HCT116 (cell line): ENCODE measurements at regions not wholly inside any gene's neighbourhood (a gene's known extent, or its start where the extent isn't known, plus 50 kb on each side); places are given as distances from the start of the nearest gene placed in this dataset.

Experiments used
- ATAC-seq: fragments of 200-7000 bp; cut with Tn5 transposase; 2 replicates; pipeline ENCODE4 v1.9.1; 2020; ENCODE audit warnings: mild to moderate bottlenecking, moderate library complexity
- BruUV-seq: library from RNA; stranded (reverse); fragments of 400-500 nt; replicated peaks from 2 replicates; lab custom pipeline; 2021; lab: Mats Ljungman, UMichigan
- CTCF ChIA-PET: fragments of 300-600 bp; sonication (Branson Sonifier 250); formaldehyde crosslinking; loops from one replicate; lab custom pipeline; 2021; ENCODE audit warnings: antibody characterized with exemption; lab: Charles Lee
- POLR2A ChIA-PET: fragments of 300-600, 350-600 bp; sonication (Branson Sonifier 250); formaldehyde crosslinking; loops from one replicate; lab custom pipeline; 2021; ENCODE audit warnings: antibody characterized with exemption; lab: Charles Lee
- RAD21 ChIA-PET, 2 experiments: fragments of 300-600 bp; sonication (Branson Sonifier 250); formaldehyde crosslinking; loops; one replicate each; lab custom pipeline; 2023; ENCODE audit warnings: low total read pairs in 2 of 2; ENCODE audit not compliant: uncharacterized antibody in 2 of 2, unreplicated experiment in 2 of 2, low non-redundant PET in 1 of 2; lab: Charles Lee
- DNase-seq: peaks from one replicate; pipeline ENCODE4 v3.0.0-alpha.2; 2010; ENCODE audit warnings: low read depth, low spot score
- H2AFZ ChIP-seq: fragments of 200-600 bp; shearing (Covaris generic), sonication (generic); 2 replicates; pipeline ENCODE4 v1.6.1; 2017; ENCODE audit warnings: low read depth, mixed run types, mixed read lengths, antibody characterized with exemption, low read length; ENCODE audit not compliant: poor library complexity, severe bottlenecking
- H3K27ac ChIP-seq: 2 replicates; pipeline ENCODE4 v1.5.1; 2012; ENCODE audit warnings: low read depth, low read length
- H3K27me3 ChIP-seq: fragments of 200-600 bp; sonication (generic); 2 replicates; pipeline ENCODE4 v1.6.1; 2016; ENCODE audit warnings: mixed run types, low read length, mixed read lengths; ENCODE audit not compliant: insufficient read depth
- H3K36me3 ChIP-seq, 2 experiments: fragments of 200-500 bp in 1 of 2; fragments of 200-600 bp in 1 of 2; sonication (Bioruptor generic) in 1 of 2; sonication (generic) in 1 of 2; 2 replicates each; pipeline versions ENCODE4 v1.5.1 to v1.6.1; 2014 to 2016; ENCODE audit warnings: low read length in 2 of 2, inconsistent platforms in 1 of 2, mixed read lengths in 1 of 2, mixed run types in 1 of 2; ENCODE audit not compliant: insufficient read depth in 2 of 2, control insufficient read depth in 1 of 2
- H3K4me1 ChIP-seq, 2 experiments: fragments of 200-600 bp in 1 of 2; sonication (generic) in 1 of 2; 2 replicates each; pipeline versions ENCODE4 v1.5.1 to v1.6.1; 2012 to 2017; ENCODE audit warnings: low read length in 2 of 2, inconsistent platforms in 1 of 2, mild to moderate bottlenecking in 1 of 2, mixed read lengths in 1 of 2, mixed run types in 1 of 2, moderate library complexity in 1 of 2; ENCODE audit not compliant: insufficient read depth in 2 of 2, control insufficient read depth in 1 of 2
- H3K4me2 ChIP-seq: fragments of 200-600 bp; sonication (generic); 2 replicates; pipeline ENCODE4 v1.6.1; 2017; ENCODE audit warnings: mixed run types, low read length, mixed read lengths
- H3K4me3 ChIP-seq, 2 experiments: fragments of 200-600 bp in 1 of 2; sonication (generic) in 1 of 2; replicated peaks in 1 of 2; 2 replicates each; pipeline ENCODE4 v1.5.1; 2011 to 2016; ENCODE audit warnings: low read length in 2 of 2, control low read depth in 1 of 2, low read depth in 1 of 2, mild to moderate bottlenecking in 1 of 2, mixed read lengths in 1 of 2, mixed run types in 1 of 2
- H3K79me2 ChIP-seq: fragments of 200-600 bp; sonication (generic); 2 replicates; pipeline ENCODE4 v1.6.1; 2017; ENCODE audit warnings: mild to moderate bottlenecking, mixed run types, low read length, moderate library complexity, mixed read lengths; ENCODE audit not compliant: insufficient read depth
- H3K9ac ChIP-seq: fragments of 200-600 bp; sonication (generic); 2 replicates; pipeline ENCODE4 v1.6.1; 2016; ENCODE audit warnings: low read length, mixed read lengths
- H3K9me2 ChIP-seq: fragments of 200-600 bp; sonication (generic), shearing (Covaris generic); 2 replicates; pipeline ENCODE4 v1.6.1; 2017; ENCODE audit warnings: mixed run types, mild to moderate bottlenecking, moderate library complexity; ENCODE audit not compliant: insufficient read depth
- H3K9me3 ChIP-seq, 2 experiments: fragments of 200-500 bp in 1 of 2; fragments of 200-600 bp in 1 of 2; sonication (Bioruptor generic) in 1 of 2; sonication (generic) in 1 of 2; 2 replicates each; pipeline ENCODE4 v1.6.1; 2014 to 2017; ENCODE audit warnings: low read length in 2 of 2, mixed read lengths in 2 of 2, inconsistent platforms in 1 of 2, low read depth in 1 of 2, mild to moderate bottlenecking in 1 of 2, mixed run types in 1 of 2, moderate library complexity in 1 of 2; ENCODE audit not compliant: control insufficient read depth in 1 of 2, insufficient read depth in 1 of 2
- H4K20me1 ChIP-seq: fragments of 200-600 bp; sonication (generic), shearing (Covaris generic); 2 replicates; pipeline ENCODE4 v1.6.1; 2017; ENCODE audit warnings: mixed run types, mild to moderate bottlenecking, moderate library complexity; ENCODE audit not compliant: insufficient read depth
- CEBPB ChIP-seq: IDR thresholded peaks from 2 replicates; pipeline ENCODE4 v1.6.1; 2012; ENCODE audit warnings: low read depth
- ELF1 ChIP-seq: IDR thresholded peaks from 2 replicates; pipeline ENCODE4 v1.6.1; 2012; ENCODE audit warnings: low read depth, borderline replicate concordance
- FOSL1 ChIP-seq: IDR thresholded peaks from 2 replicates; pipeline ENCODE4 v1.6.1; 2012; ENCODE audit warnings: low read depth
- MAX ChIP-seq: IDR thresholded peaks from 2 replicates; pipeline ENCODE4 v1.6.1; 2012
- POLR2A ChIP-seq: IDR thresholded peaks from 2 replicates; pipeline ENCODE4 v1.7.0; 2011; ENCODE audit warnings: borderline replicate concordance; ENCODE audit not compliant: insufficient read depth, insufficient read length; ENCODE audit errors: extremely low read depth
- RAD21 ChIP-seq: IDR thresholded peaks from 2 replicates; pipeline ENCODE4 v1.6.1; 2012; ENCODE audit warnings: low read depth, mild to moderate bottlenecking
- SIN3A ChIP-seq: IDR thresholded peaks from 2 replicates; pipeline ENCODE4 v1.6.1; 2012; ENCODE audit warnings: low read depth
- TCF7L2 ChIP-seq: IDR thresholded peaks from 2 replicates; pipeline ENCODE4 v1.7.0; 2011; ENCODE audit warnings: borderline replicate concordance, inconsistent platforms; ENCODE audit not compliant: insufficient read depth, insufficient read length; ENCODE audit errors: extremely low read depth
- ZNF274 ChIP-seq: fragments of 200-500 bp; sonication (Bioruptor generic); IDR thresholded peaks from 2 replicates; pipeline ENCODE4 v1.6.1; 2014; ENCODE audit warnings: mild to moderate bottlenecking, low read depth, low read length, inconsistent platforms
- intact Hi-C: fragments of 100-400 bp; cut with micrococcal nuclease; formaldehyde crosslinking; loops from 2 replicates; pipeline ENCODE4 v1.10.0; 2022
- TF ChIP-seq, protein P1 (sequence below), 3 experiments: fragments of 200-600 bp in 1 of 3; sonication (generic) in 1 of 3; IDR thresholded peaks in 2 of 3; conservative IDR thresholded peaks in 1 of 3; 2 replicates each; pipeline ENCODE4 v1.5.1; 2012 to 2017; ENCODE audit warnings: low read depth in 2 of 3, low read length in 2 of 3, antibody characterized with exemption in 1 of 3, borderline replicate concordance in 1 of 3, control low read depth in 1 of 3, mild to moderate bottlenecking in 1 of 3, mixed read lengths in 1 of 3, mixed run types in 1 of 3, moderate library complexity in 1 of 3; ENCODE audit not compliant: insufficient read depth in 1 of 3

- TF ChIP-seq RAD21 (no peak), ZNF274 (no peak), CEBPB (no peak)
Measured at GRCh38 chr10:75292794-75293445, 57.2 kb upstream of the COMTD1 start (continued).

DNA sequence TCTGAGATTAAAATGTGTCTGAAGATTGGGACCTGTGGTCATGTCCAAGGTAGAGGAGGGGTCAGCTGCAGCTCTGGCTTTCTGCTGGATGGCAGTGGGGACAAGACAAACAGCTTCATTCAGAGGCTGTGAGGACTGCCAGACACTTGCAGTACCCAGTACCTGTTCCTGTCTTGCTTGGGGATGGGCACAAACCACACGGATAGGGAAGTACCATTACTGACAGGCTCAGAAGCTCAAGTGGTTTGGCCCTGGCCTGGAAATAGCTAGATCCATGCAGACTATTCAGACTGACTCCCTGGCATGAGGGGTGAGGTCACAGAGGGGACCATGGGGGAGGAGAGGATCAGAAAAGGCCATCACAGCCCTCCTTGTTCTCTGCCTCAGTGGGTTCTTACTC lies 56.0 kb upstream of the COMTD1 start:
- Histone ChIP-seq H3K36me3 (no peaks in the 10 kb centered on the region), H3K9me2 (no peaks in the 10 kb centered on the region), H3K9ac (no peak overlapping the region), H3K79me2 (no peaks in the 10 kb centered on the region), H3K27ac (no peak overlapping the region), H3K4me3 (no peak overlapping the region), H3K4me2 (no peak overlapping the region), H3K27me3 (no peaks in the 10 kb centered on the region), H3K4me1 (peaks cover 13 to 32% of the 10 kb centered on the region in 2 experiments), H2AFZ (no peak overlapping the region), H4K20me1 (no peaks in the 10 kb centered on the region), H3K9me3 (peaks cover 0 to 3% of the 10 kb centered on the region in 2 experiments; a peak in 1 of 4 replicates)
- RAD21 ChIA-PET = no interaction called here
- POLR2A ChIA-PET = no interaction called here
- TF ChIP-seq, protein P1, sequence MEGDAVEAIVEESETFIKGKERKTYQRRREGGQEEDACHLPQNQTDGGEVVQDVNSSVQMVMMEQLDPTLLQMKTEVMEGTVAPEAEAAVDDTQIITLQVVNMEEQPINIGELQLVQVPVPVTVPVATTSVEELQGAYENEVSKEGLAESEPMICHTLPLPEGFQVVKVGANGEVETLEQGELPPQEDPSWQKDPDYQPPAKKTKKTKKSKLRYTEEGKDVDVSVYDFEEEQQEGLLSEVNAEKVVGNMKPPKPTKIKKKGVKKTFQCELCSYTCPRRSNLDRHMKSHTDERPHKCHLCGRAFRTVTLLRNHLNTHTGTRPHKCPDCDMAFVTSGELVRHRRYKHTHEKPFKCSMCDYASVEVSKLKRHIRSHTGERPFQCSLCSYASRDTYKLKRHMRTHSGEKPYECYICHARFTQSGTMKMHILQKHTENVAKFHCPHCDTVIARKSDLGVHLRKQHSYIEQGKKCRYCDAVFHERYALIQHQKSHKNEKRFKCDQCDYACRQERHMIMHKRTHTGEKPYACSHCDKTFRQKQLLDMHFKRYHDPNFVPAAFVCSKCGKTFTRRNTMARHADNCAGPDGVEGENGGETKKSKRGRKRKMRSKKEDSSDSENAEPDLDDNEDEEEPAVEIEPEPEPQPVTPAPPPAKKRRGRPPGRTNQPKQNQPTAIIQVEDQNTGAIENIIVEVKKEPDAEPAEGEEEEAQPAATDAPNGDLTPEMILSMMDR (IDR thresholded peaks at IDR 0.05 in 2 of 3, conservative IDR thresholded peaks at IDR 0.05 in 1 of 3; ENCODE audit: borderline replicate concordance in 1 of 3, insufficient read depth in 1 of 3, low read depth in 2 of 3, low read length in 2 of 3) = no peak
- TF ChIP-seq TCF7L2 (no peak), FOSL1 (no peak), SIN3A (no peak), POLR2A (no peak), MAX (no peak), ELF1 (no peak)
- BruUV-seq = no TSS peak
- DNase-seq = no peak
- CTCF ChIA-PET = no interaction called here
- intact Hi-C loops = no loop called here
- ATAC-seq = no peak
